Body of pancreas (tissue), 4 donors: ENCODE measurements at regions not wholly inside any gene's neighbourhood (a gene's known extent, or its start where the extent isn't known, plus 50 kb on each side); places are given as distances from the start of the nearest gene placed in this dataset.

Experiments
- POLR2A ChIP-seq, 3 donors: fragments of 450-650 bp; IDR thresholded peaks; one replicate each; pipeline ENCODE4 v1.6.1; 2016; ENCODE audit warnings: antibody characterized with exemption in 3 of 3, mild to moderate bottlenecking in 2 of 3
- TF ChIP-seq, protein P1 (sequence below), 7 experiments: fragments of 450-650 bp in 4 of 7; fragments of 200-600 bp in 3 of 7; sonication (generic) in 3 of 7; IDR thresholded peaks; one replicate each; pipeline ENCODE4 v1.5.1; 2016 to 2019; ENCODE audit warnings: antibody characterized with exemption in 7 of 7

GRCh38 chr1:112317611-112318062, 78.4 kb upstream of the CTTNBP2NL start:
- no peak for TF ChIP-seq POLR2A (IDR thresholded peaks at IDR 0.05)
- TF ChIP-seq, protein P1, sequence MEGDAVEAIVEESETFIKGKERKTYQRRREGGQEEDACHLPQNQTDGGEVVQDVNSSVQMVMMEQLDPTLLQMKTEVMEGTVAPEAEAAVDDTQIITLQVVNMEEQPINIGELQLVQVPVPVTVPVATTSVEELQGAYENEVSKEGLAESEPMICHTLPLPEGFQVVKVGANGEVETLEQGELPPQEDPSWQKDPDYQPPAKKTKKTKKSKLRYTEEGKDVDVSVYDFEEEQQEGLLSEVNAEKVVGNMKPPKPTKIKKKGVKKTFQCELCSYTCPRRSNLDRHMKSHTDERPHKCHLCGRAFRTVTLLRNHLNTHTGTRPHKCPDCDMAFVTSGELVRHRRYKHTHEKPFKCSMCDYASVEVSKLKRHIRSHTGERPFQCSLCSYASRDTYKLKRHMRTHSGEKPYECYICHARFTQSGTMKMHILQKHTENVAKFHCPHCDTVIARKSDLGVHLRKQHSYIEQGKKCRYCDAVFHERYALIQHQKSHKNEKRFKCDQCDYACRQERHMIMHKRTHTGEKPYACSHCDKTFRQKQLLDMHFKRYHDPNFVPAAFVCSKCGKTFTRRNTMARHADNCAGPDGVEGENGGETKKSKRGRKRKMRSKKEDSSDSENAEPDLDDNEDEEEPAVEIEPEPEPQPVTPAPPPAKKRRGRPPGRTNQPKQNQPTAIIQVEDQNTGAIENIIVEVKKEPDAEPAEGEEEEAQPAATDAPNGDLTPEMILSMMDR (IDR thresholded peaks at IDR 0.05): no peak
